H1 (cell line): ENCODE measurements at regions not wholly inside any gene's neighbourhood (a gene's known extent, or its start where the extent isn't known, plus 50 kb on each side); places are given as distances from the start of the nearest gene placed in this dataset.

ENCODE experiments used
- CTCF ChIA-PET: fragments of 300-600 bp; sonication (Branson Sonifier 250); formaldehyde crosslinking; loops from one replicate; lab custom pipeline; 2021; ENCODE audit not compliant: partially characterized antibody; lab: Charles Lee
- POLR2A ChIA-PET: fragments of 300-600 bp; sonication (Branson Sonifier 250); formaldehyde crosslinking; loops from one replicate; lab custom pipeline; 2021; ENCODE audit warnings: inconsistent platforms; ENCODE audit not compliant: partially characterized antibody; lab: Charles Lee
- DNase-seq, 2 experiments: peaks; one replicate each; pipeline versions ENCODE4 v3.0.0 to v3.0.0-alpha.2; 2010 to 2022; ENCODE audit warnings: low spot score in 2 of 2, low read depth in 1 of 2, mixed read lengths in 1 of 2
- FAIRE-seq: peaks from 2 replicates; lab custom pipeline; 2011; peaks lifted over from hg19 to GRCh38; lab: Jason Lieb, UNC
- H2AFZ ChIP-seq: 2 replicates; pipeline ENCODE4 v1.8.1; 2012; ENCODE audit warnings: low read length, inconsistent platforms
- H2AK5ac ChIP-seq: 2 replicates; pipeline ENCODE4 v1.6.1; 2013; ENCODE audit warnings: low read depth, low read length
- H2BK120ac ChIP-seq: replicated peaks from 2 replicates; pipeline ENCODE3; 2013; ENCODE audit warnings: low read depth, low read length, inconsistent platforms
- H2BK12ac ChIP-seq: 2 replicates; pipeline ENCODE4 v1.6.1; 2013; ENCODE audit warnings: low read depth, low read length
- H2BK15ac ChIP-seq: 2 replicates; pipeline ENCODE4 v1.6.1; 2013; ENCODE audit warnings: low read length
- H2BK20ac ChIP-seq: 2 replicates; pipeline ENCODE4 v1.6.1; 2013; ENCODE audit warnings: low read length
- H2BK5ac ChIP-seq: 2 replicates; pipeline ENCODE4 v1.6.1; 2013; ENCODE audit warnings: low read depth, low read length
- H3K14ac ChIP-seq: 2 replicates; pipeline ENCODE4 v1.6.1; 2013; ENCODE audit warnings: inconsistent platforms; ENCODE audit not compliant: insufficient read length
- H3K18ac ChIP-seq: 2 replicates; pipeline ENCODE4 v1.6.1; 2013; ENCODE audit warnings: low read length; ENCODE audit errors: extremely low read depth
- H3K23ac ChIP-seq: 2 replicates; pipeline ENCODE4 v1.6.1; 2013; ENCODE audit warnings: inconsistent platforms; ENCODE audit not compliant: insufficient read length
- H3K23me2 ChIP-seq: 2 replicates; pipeline ENCODE4 v1.6.1; 2013; ENCODE audit warnings: low read depth, low read length
- H3K27ac ChIP-seq: 2 replicates; pipeline ENCODE4 v1.6.1; 2011; ENCODE audit warnings: low read depth, low read length, inconsistent platforms
- H3K27me3 ChIP-seq, 4 experiments: replicated peaks in 1 of 4; 1 replicate in 1 of 4; 2 replicates in 3 of 4; pipeline versions ENCODE4 v1.6.1 to v1.8.1; 2011 to 2013; ENCODE audit warnings: low read length in 3 of 4, mild to moderate bottlenecking in 3 of 4, inconsistent platforms in 2 of 4, mixed read lengths in 2 of 4, moderate library complexity in 1 of 4; ENCODE audit not compliant: control insufficient read depth in 3 of 4, insufficient read depth in 3 of 4; ENCODE audit errors: extremely low read depth in 1 of 4
- H3K36me3 ChIP-seq, 4 experiments: 2 replicates each; pipeline versions ENCODE4 v1.6.1 to v1.8.1; 2011 to 2013; ENCODE audit warnings: mild to moderate bottlenecking in 4 of 4, low read length in 3 of 4, moderate library complexity in 2 of 4, control low read depth in 1 of 4, inconsistent platforms in 1 of 4; ENCODE audit not compliant: insufficient read depth in 4 of 4, control insufficient read depth in 2 of 4
- H3K4ac ChIP-seq: replicated peaks from 2 replicates; pipeline ENCODE3; 2013; ENCODE audit warnings: low read length, low read depth, mixed read lengths, inconsistent platforms; ENCODE audit not compliant: insufficient read length
- H3K4me1 ChIP-seq, 4 experiments: replicated peaks in 1 of 4; 1 replicate in 1 of 4; 2 replicates in 3 of 4; pipeline versions ENCODE4 v1.6.1 to v1.8.1; 2011 to 2013; ENCODE audit warnings: low read length in 3 of 4, inconsistent platforms in 2 of 4, mixed read lengths in 1 of 4; ENCODE audit not compliant: insufficient read depth in 4 of 4, control insufficient read depth in 3 of 4
- H3K4me2 ChIP-seq, 2 experiments: 2 replicates each; pipeline versions ENCODE4 v1.6.1 to v1.8.1; 2011 to 2013; ENCODE audit warnings: low read depth in 2 of 2, low read length in 2 of 2, control low read depth in 1 of 2, inconsistent platforms in 1 of 2, mild to moderate bottlenecking in 1 of 2; ENCODE audit not compliant: insufficient read depth in 1 of 2
- H3K4me3 ChIP-seq, 4 experiments: fragments of 200-600, 300-600 bp in 1 of 4; sonication (generic), shearing (Covaris generic), sonication (Bioruptor Twin) in 1 of 4; 2 replicates each; pipeline versions ENCODE4 v1.5.1 to v1.8.1; 2011 to 2016; ENCODE audit warnings: low read length in 4 of 4, low read depth in 3 of 4, control low read depth in 2 of 4, inconsistent platforms in 2 of 4, mild to moderate bottlenecking in 2 of 4, mixed read lengths in 1 of 4, moderate library complexity in 1 of 4; ENCODE audit not compliant: insufficient read depth in 2 of 4; ENCODE audit errors: extremely low read depth in 1 of 4
- H3K56ac ChIP-seq: replicated peaks from 2 replicates; pipeline ENCODE3; 2013; ENCODE audit warnings: low read depth, mild to moderate bottlenecking, mixed read lengths, low read length, inconsistent platforms; ENCODE audit not compliant: insufficient read length
- H3K79me1 ChIP-seq: 2 replicates; pipeline ENCODE4 v1.6.1; 2013; ENCODE audit warnings: low read depth, low read length, control low read depth
- H3K79me2 ChIP-seq, 2 experiments: 2 replicates each; pipeline versions ENCODE4 v1.6.1 to v1.8.1; 2012 to 2013; ENCODE audit warnings: low read length in 2 of 2, mild to moderate bottlenecking in 2 of 2, inconsistent platforms in 1 of 2; ENCODE audit not compliant: insufficient read depth in 2 of 2, control insufficient read depth in 1 of 2
- H3K9ac ChIP-seq, 4 experiments: replicated peaks in 1 of 4; 1 replicate in 1 of 4; 2 replicates in 3 of 4; pipeline versions ENCODE4 v1.6.1 to v1.8.1; 2011 to 2013; ENCODE audit warnings: low read depth in 3 of 4, low read length in 3 of 4, control low read depth in 2 of 4, mild to moderate bottlenecking in 2 of 4, moderate library complexity in 2 of 4, inconsistent platforms in 1 of 4; ENCODE audit errors: extremely low read depth in 1 of 4
- H3K9me3 ChIP-seq, 2 experiments: 2 replicates each; pipeline versions ENCODE4 v1.6.1 to v1.8.1; 2012 to 2013; ENCODE audit warnings: mild to moderate bottlenecking in 2 of 2, moderate library complexity in 2 of 2, control low read depth in 1 of 2, inconsistent platforms in 1 of 2, low read depth in 1 of 2, low read length in 1 of 2, mixed read lengths in 1 of 2; ENCODE audit not compliant: insufficient read depth in 2 of 2
- H4K20me1 ChIP-seq, 2 experiments: replicated peaks in 1 of 2; 2 replicates each; pipeline versions ENCODE3 to v1.8.1; 2011 to 2013; ENCODE audit warnings: inconsistent platforms in 2 of 2, low read length in 2 of 2, mild to moderate bottlenecking in 1 of 2; ENCODE audit not compliant: insufficient read depth in 2 of 2, control insufficient read depth in 1 of 2
- H4K5ac ChIP-seq: 2 replicates; pipeline ENCODE4 v1.6.1; 2013; ENCODE audit warnings: low read length, low read depth, mixed read lengths, inconsistent platforms; ENCODE audit not compliant: insufficient read length
- H4K8ac ChIP-seq: 2 replicates; pipeline ENCODE4 v1.8.0; 2013; ENCODE audit warnings: mild to moderate bottlenecking, moderate library complexity, low read length, inconsistent platforms; ENCODE audit not compliant: insufficient read depth; ENCODE audit errors: extremely low read depth
- H4K91ac ChIP-seq: replicated peaks from 2 replicates; pipeline ENCODE3; 2013; ENCODE audit warnings: low read length, mixed read lengths, inconsistent platforms; ENCODE audit not compliant: insufficient read length
- MAX ChIP-seq: IDR thresholded peaks from 2 replicates; pipeline ENCODE4 v1.6.1; 2012; ENCODE audit warnings: inconsistent platforms
- WGBS, 2 experiments: shearing (Covaris generic) in 1 of 2; methylation state at CpG; one replicate each; pipeline versions ENCODE4 v1.1.6 to v1.1.7; 2013 to 2015; ENCODE audit warnings: low lambda C conversion rate in 2 of 2, mixed read lengths in 2 of 2, inconsistent platforms in 1 of 2, low coverage in 1 of 2, missing lambda C conversion rate in 1 of 2; ENCODE audit not compliant: insufficient replicate concordance in 2 of 2, insufficient coverage in 1 of 2, insufficient read length in 1 of 2; ENCODE audit errors: extremely low coverage in 1 of 2, missing lambda C conversion rate in 1 of 2; 5-methylcytosine and 5-hydroxymethylcytosine counted together

- no peak overlapping the region for H2AK5ac ChIP-seq
- no peak overlapping the region for H2BK20ac ChIP-seq
- WGBS, 2 experiments = 92% methylated on average over 1 of the region's 1 CpG; no CpG with 5 or more reads in 1 of the 2 experiments
- H2BK15ac ChIP-seq = no peak overlapping the region
- no peaks in the 10 kb centered on the region for H3K4me1 ChIP-seq
- no peaks in the 10 kb centered on the region for H3K36me3 ChIP-seq
- H2BK12ac ChIP-seq = no peak overlapping the region
- no peak overlapping the region for H3K27ac ChIP-seq
- no peaks in the 10 kb centered on the region for H3K9me3 ChIP-seq
- H3K4me2 ChIP-seq = no peak overlapping the region
- no peak overlapping the region for H3K4ac ChIP-seq
- H3K56ac ChIP-seq = no peak overlapping the region
- no peak overlapping the region for H2AFZ ChIP-seq
- H4K5ac ChIP-seq = no peak overlapping the region
- H4K91ac ChIP-seq = no peak overlapping the region
- H2BK5ac ChIP-seq = no peak overlapping the region
- H2BK120ac ChIP-seq = no peak overlapping the region
- no peak overlapping the region for H3K18ac ChIP-seq
- no peak overlapping the region for H3K4me3 ChIP-seq
- FAIRE-seq (no peak), DNase-seq (no peak)
- H3K9ac ChIP-seq = no peak overlapping the region
- H3K23ac ChIP-seq = no peak overlapping the region
- H3K27me3 ChIP-seq = peaks cover 0 to 2% (median 0%) of the 10 kb centered on the region in 4 experiments; a peak in 1 of 7 replicates
- H3K79me1 ChIP-seq = no peaks in the 10 kb centered on the region
- ChIA-PET POLR2A (no interaction called here), CTCF (no interaction called here)
- no peaks in the 10 kb centered on the region for H3K79me2 ChIP-seq
- no peak overlapping the region for H3K14ac ChIP-seq
- no peaks in the 10 kb centered on the region for H3K23me2 ChIP-seq
- no peak overlapping the region for H4K8ac ChIP-seq
- no peaks in the 10 kb centered on the region for H4K20me1 ChIP-seq
- TF ChIP-seq MAX = no peak
These were observed 214.4 kb downstream of the ABHD5 start for GRCh38 chr3:43905157-43905556.
